SJSA1 (cell line): ENCODE measurements at regions not wholly inside any gene's neighbourhood (a gene's known extent, or its start where the extent isn't known, plus 50 kb on each side); places are given as distances from the start of the nearest gene placed in this dataset.

Experiments
- DNase-seq, 2 experiments: peaks; one replicate each; pipeline ENCODE4 v3.0.0-alpha.2; 2015 to 2020; ENCODE audit warnings: low spot score in 2 of 2, low read depth in 1 of 2
- H3K27ac ChIP-seq: fragments of 250-450 bp; sonication (Bioruptor Pico); 2 replicates; pipeline ENCODE4 v1.5.1; 2020; ENCODE audit warnings: mild to moderate bottlenecking, moderate library complexity
- H3K27me3 ChIP-seq: fragments of 250-450 bp; sonication (Bioruptor Pico); replicated peaks from 2 replicates; pipeline ENCODE4 v1.5.1; 2020; ENCODE audit warnings: mild to moderate bottlenecking, moderate library complexity
- H3K36me3 ChIP-seq: fragments of 250-450 bp; sonication (Bioruptor Pico); 2 replicates; pipeline ENCODE4 v1.5.1; 2020; ENCODE audit warnings: mild to moderate bottlenecking
- H3K4me1 ChIP-seq: fragments of 250-450 bp; sonication (Bioruptor Pico); replicated peaks from 2 replicates; pipeline ENCODE4 v1.6.1; 2021; ENCODE audit warnings: mild to moderate bottlenecking
- H3K4me3 ChIP-seq: fragments of 250-450 bp; sonication (Bioruptor Pico); 2 replicates; pipeline ENCODE4 v1.5.1; 2020; ENCODE audit warnings: mild to moderate bottlenecking
- H3K9me3 ChIP-seq: fragments of 250-450 bp; sonication (Bioruptor Pico); replicated peaks from 2 replicates; pipeline ENCODE4 v1.5.1; 2020; ENCODE audit warnings: mild to moderate bottlenecking

DNA sequence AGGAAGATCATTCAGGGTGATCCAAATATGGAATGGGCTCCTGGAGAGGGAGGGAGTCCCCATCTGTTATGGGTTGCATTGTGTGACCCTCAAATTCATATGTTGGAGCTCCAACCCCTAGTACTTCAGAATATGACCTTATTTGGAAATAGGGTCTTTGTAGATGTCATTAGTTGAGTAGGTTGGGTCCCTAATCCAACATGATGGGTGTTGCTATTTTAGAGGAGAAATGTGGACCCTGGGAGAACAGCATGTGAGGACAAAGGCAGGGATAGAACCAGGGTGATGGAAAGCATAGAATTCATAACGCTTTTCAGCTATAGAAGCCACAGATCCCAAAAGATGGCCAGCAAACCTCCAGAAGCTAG, 91.5 kb upstream of the SMNDC1 start:
- no peak for DNase-seq
- Histone ChIP-seq H3K4me3 (no peak overlapping the region), H3K4me1 (peaks cover 41% of the 10 kb centered on the region), H3K9me3 (no peaks in the 10 kb centered on the region), H3K27ac (peak overlapping the region; percentile 36), H3K36me3 (no peaks in the 10 kb centered on the region), H3K27me3 (no peaks in the 10 kb centered on the region)

DNA sequence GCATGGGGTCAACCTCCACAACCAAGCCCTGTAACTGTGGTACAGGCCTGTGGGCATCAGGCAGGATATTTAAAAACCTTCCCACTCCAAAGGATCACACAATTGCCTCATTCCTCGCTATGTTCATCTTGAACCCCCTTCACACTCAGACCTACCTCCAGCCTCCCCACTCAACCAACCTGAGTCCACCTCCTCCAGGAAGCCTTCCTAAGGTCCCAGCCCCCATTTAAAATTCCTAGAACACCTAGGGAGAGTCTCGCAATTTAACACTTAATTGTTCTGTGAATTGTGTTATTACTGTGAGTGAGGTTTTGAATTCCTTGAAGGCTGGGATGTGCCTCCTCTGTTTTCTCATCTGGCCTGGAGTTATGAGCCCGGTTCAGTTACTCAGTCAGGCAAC, 93.1 kb upstream of the SMNDC1 start:
- no peak for DNase-seq
- no peak overlapping the region for H3K4me3 ChIP-seq
- H3K27me3 ChIP-seq, result no peaks in the 10 kb centered on the region
- peaks cover 47% of the 10 kb centered on the region for H3K4me1 ChIP-seq
- H3K36me3 ChIP-seq, result no peaks in the 10 kb centered on the region
- H3K27ac ChIP-seq, result peak overlapping the region; percentile 50
- H3K9me3 ChIP-seq, result no peaks in the 10 kb centered on the region

DNA sequence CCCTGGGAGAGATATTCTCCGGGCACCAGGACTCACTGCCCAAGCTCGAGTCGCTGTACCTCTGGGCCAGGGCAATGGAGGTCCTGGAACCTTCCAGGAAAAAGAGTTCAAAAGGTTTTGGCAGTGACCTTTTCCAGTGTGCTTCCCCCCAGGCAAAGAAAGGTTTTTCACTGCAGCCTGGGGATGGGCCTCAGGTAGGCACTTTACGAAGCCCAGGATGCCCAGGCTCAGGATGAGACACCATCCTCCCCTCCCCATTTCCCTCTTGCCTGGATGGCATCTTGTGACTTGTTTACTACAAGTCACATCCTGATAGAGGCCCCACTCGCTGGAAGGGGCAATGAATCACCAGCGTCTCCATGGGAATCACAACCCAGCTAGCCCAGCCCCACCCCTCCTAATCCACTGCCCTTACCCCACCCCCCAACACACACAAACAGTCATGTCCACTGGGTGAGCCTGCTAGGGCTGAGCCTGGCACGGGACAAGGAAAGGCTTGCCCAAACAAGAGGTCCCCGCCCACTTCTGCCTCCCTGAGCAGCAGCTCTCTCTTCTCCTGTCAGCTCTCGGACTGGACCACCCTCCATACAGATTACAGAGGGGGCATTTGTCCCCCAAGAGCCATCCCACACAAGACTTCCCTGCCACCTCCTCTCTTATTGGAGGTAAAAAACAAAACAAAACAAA, 93.8 kb upstream of the SMNDC1 start:
- Histone ChIP-seq H3K4me1 (peaks cover 52% of the 10 kb centered on the region), H3K4me3 (no peak overlapping the region), H3K36me3 (no peaks in the 10 kb centered on the region), H3K27me3 (no peaks in the 10 kb centered on the region), H3K9me3 (no peaks in the 10 kb centered on the region), H3K27ac (peak overlapping the region; percentile 99)
- DNase-seq, result peak; percentile 88 to 99

DNA sequence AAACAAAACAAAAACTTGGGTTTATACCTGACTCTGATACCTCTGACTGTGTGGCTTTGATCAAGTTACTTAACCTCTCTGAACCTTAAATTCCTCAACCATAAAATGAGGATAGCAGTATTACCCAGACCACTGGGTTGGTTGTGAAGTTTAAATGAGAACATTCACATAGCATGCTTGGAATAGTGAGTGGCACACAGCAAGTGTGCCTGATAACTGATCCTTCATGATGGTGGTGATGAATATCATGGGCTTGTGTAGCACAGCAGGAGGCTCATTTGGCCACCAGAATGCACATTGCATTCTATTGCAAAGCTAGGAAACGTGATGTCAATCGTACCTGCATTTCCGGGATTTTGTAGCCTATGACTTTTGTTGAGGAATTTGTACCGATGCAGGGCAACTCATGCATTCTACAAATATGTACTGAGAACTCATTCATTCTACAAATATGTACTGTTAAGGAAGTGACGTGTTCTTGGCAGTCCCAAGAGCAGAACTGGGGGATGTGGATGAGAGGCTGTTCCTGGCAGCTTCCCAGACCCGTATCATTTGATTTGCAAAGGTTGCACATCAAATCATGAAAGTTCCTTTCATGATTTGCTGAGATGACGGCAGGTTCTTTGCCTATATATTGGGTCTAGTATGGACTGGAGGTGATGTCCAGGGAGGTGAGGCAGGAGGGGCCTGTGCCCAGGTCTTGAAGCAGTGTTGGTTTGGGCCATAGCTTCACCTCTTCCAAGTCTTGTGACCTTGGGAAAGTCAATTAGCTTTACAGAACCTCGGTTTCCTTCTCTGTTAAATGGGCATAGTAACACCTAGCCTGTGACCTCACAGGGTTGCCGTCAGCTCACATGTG, 94.6 kb upstream of the SMNDC1 start:
- Histone ChIP-seq H3K27me3 (no peaks in the 10 kb centered on the region), H3K9me3 (no peaks in the 10 kb centered on the region), H3K4me1 (peaks cover 52% of the 10 kb centered on the region), H3K4me3 (no peak overlapping the region), H3K27ac (peak overlapping the region; percentile 99), H3K36me3 (no peaks in the 10 kb centered on the region)
- peak; percentile 87 to 88 for DNase-seq

DNA sequence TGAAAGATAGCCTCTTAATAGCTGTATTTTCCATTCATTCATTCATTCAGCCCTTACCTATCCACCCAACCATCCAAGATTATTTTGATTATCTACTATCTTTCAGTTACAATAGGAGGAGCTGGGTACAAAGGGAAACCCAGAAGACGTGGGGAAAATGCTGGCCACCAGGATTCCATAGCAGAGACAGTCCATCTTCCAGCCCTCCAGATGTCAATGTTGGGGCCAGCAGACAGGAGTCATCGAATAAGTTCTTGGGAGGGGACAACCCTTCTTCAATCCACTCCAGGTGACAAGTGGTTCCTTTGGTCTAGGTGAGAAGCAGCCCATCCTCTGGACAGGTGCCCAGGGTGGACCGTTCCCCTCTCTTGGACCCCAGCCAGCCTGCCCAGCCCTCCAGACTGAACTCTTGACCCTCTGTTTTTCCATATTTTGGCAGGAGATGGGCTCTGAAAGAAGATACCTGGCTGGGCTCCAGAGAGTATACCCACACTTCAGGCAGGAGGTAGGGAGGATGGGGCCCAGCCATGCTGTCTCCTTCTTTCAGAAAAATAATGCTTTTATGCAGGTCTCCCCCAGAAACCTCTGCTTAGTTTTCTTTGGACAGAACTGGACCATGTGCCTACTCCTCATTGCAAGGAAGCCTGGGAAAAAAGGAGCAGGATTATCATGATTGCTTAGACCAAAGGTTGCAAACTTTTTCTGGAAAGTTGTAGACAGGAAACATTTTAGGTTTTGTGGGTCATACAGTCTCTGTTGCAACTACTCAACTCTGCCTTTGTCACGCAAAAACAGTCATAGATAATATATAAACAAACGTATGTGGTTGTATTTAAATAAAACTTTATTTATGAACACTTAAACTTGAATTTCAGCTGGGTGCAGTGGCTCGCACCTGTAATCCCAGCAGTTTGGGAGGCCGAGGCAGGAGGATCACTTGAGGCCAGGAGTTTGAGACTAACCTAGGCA, 95.5 kb upstream of the SMNDC1 start:
- no peak for DNase-seq
- Histone ChIP-seq H3K27me3 (no peaks in the 10 kb centered on the region), H3K9me3 (no peaks in the 10 kb centered on the region), H3K27ac (peak overlapping the region; percentile 99), H3K4me1 (peaks cover 51% of the 10 kb centered on the region), H3K4me3 (no peak overlapping the region), H3K36me3 (no peaks in the 10 kb centered on the region)

DNA sequence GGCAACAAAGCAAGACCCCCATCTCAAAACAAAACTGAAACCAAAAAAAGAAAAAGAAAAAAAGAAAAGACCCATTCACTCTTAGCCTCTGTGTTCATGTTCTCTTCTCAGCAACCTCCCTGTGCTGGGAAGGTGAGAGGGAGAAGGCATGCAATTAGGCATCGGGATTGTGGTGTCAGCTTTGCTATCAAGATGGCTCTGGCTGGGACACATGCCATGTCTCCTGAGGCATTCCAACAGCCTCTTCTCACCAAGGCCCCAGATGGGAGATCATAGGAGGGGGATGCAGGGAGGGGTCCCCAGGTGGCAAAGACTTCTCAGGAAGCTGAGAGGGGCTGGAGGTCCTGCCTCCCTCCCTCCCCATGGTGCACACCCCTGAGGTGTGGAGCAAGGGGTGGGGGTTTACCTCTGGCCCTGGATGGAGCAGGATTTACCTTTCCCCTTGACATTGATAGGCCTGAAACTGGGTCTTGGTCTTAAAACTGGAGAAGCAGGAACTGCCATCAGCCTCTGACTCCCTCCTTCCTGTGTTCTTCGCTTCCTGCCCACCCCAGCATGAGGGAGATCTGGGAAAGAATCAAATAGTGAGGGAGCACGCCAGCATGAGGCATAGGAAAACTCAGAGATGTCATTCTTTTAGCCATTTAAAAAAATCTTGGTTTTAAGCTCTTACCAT, 96.2 kb upstream of the DUSP5 start:
- Histone ChIP-seq H3K4me1 (peaks cover 39% of the 10 kb centered on the region), H3K27me3 (no peaks in the 10 kb centered on the region), H3K36me3 (no peaks in the 10 kb centered on the region), H3K9me3 (no peaks in the 10 kb centered on the region), H3K27ac (no peak overlapping the region), H3K4me3 (no peak overlapping the region)
- no peak for DNase-seq

DNA sequence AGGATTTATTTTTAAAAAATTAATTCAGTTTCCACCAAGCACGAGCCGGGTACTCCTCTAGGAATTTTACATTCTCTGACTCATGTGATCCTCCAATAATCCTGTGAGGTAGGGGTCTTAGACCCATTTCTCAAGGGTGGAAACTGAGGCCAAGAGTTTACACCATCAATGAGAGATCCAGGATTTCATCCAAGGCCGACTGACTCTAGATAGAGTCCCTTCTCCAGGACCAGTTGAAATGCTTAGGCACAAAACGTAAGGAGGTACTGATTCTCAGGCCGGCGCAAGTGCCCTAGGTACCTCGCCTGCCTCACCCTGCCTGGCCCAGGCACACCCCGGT, 95.7 kb upstream of the DUSP5 start:
- Histone ChIP-seq H3K4me3 (no peak overlapping the region), H3K27ac (no peak overlapping the region), H3K4me1 (peaks cover 40% of the 10 kb centered on the region), H3K9me3 (no peaks in the 10 kb centered on the region), H3K27me3 (no peaks in the 10 kb centered on the region), H3K36me3 (no peaks in the 10 kb centered on the region)
- no peak for DNase-seq

DNA sequence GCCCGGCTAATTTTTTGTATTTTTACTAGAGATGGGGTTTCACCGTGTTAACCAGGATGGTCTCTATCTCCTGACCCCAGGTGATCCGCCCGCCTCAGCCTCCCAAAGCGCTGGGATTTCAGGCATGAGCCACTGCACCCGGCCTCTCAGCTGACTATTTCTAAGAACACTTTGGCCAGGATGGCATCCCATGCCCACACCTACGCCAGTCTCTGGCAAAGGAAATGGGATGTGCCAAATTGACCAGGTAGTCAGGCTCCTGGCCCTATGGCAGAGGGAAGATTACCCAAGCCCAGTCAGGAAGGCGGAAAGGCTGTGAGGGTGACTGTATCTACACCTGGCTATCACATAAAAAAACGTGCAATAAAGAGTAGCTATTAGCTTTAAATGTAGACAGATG, 94.1 kb upstream of the DUSP5 start:
- H3K36me3 ChIP-seq, result no peaks in the 10 kb centered on the region
- H3K4me1 ChIP-seq, result peaks cover 46% of the 10 kb centered on the region
- H3K4me3 ChIP-seq, result no peak overlapping the region
- DNase-seq, result no peak
- no peak overlapping the region for H3K27ac ChIP-seq
- no peaks in the 10 kb centered on the region for H3K9me3 ChIP-seq
- H3K27me3 ChIP-seq, result no peaks in the 10 kb centered on the region

DNA sequence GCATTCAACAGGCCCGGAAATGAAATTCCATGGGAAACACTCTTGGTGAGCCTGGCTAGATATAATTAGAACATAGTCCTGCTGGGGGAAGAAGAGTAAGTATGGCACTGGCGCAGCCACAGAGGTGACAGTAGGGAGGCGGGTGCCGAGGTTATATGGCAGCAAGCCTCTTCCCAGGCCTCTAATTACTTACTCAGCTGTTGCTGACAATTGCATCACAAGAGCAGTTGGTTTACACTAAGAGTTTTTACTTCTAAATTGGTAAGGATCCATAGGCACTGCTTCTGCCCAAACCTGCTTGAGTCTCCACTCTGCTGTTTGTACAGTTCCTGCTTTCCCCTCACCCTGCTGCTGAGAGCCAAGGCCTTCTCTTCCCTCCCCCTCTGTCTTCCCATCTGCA, 93.3 kb upstream of the DUSP5 start:
- Histone ChIP-seq H3K4me3 (no peak overlapping the region), H3K27me3 (no peaks in the 10 kb centered on the region), H3K9me3 (no peaks in the 10 kb centered on the region), H3K27ac (no peak overlapping the region), H3K4me1 (peaks cover 47% of the 10 kb centered on the region), H3K36me3 (no peaks in the 10 kb centered on the region)
- no peak for DNase-seq

DNA sequence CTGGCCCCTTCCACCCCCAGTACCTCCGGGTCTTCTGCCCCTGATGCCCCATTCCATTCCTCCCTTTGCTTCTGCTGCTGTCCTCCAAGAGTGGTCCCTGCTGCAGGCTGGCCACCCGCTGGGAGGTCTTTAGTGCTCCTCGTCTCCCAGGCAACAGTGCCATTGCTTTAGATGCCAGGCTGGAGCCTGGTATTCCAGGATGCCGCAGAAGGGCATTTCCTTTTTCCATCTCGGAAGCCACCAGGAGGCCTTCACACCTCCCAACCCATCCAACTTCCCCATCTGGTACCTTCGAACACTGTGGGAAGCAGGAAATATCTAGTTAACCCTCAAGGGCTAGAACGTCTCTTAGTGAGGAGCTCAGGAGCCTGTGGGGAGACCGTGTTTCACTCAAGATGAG, 92.9 kb upstream of the DUSP5 start:
- Histone ChIP-seq H3K4me3 (no peak overlapping the region), H3K27ac (no peak overlapping the region), H3K36me3 (no peaks in the 10 kb centered on the region), H3K9me3 (no peaks in the 10 kb centered on the region), H3K27me3 (no peaks in the 10 kb centered on the region), H3K4me1 (peaks cover 47% of the 10 kb centered on the region)
- DNase-seq, result no peak

DNA sequence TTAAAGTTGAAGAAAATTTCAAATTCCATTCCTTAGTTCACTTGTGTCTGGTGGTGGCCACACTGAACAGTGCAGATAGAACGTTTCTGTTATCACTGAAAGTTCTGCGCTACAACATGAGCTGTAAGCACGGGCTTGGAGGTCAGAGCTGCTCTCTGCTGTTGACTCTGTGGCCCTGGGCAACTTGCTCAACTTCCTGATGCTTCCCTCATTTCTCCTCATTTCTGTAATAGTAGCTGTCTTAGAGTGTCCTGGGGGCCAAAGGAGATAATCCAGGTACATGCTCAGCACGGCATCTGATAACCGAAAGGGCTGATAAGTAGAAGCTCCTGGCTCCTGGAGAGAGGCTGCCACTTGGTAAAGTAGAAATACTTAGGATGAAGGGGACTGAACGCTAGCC, 92.3 kb upstream of the DUSP5 start:
- H3K4me3 ChIP-seq, result no peak overlapping the region
- no peaks in the 10 kb centered on the region for H3K36me3 ChIP-seq
- no peak for DNase-seq
- no peak overlapping the region for H3K27ac ChIP-seq
- no peaks in the 10 kb centered on the region for H3K9me3 ChIP-seq
- peaks cover 47% of the 10 kb centered on the region for H3K4me1 ChIP-seq
- no peaks in the 10 kb centered on the region for H3K27me3 ChIP-seq

DNA sequence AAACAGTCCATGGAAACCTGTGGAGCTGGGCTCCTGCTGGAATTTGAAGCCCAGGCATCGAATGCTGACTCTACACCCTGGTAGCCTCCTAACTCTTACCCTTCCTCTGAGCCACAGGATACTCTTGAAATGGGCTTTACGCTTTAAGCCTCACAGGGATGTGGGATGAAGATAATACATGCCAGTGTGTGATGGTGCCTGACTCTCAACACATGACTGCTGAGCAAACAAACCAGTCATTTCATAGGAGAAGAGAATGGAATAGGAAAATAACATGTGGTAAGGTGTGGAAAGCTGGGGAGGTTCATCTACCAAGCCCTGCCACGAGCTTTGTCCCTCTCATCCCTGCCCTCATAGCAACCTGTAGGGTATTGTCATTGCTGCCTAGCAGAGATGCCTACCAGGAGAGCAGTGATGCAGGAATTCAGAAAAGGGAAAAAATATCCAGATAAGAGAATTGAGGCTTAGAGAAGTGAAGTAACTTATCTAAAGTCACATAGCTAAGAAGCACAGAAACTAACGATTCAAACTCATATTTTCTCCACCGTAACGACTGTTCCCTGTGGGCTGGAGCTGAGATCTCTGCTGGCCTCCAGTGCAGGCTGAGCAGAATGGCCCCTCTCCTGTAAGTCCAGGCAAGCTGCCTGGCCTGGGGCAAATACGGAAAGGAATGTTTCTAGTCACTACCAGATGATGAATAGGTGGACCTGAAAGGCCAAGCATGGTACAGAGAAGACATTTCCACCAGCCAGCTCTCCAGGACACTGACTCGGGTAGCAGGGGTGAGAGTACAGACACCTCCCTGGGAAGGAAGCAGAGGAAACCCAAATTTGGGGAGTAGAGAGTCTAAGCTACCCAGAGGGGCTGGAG, 90.2 kb upstream of the DUSP5 start:
- Histone ChIP-seq H3K9me3 (no peaks in the 10 kb centered on the region), H3K4me1 (peaks cover 59% of the 10 kb centered on the region), H3K36me3 (no peaks in the 10 kb centered on the region), H3K27ac (peak overlapping the region; percentile 95), H3K27me3 (no peaks in the 10 kb centered on the region), H3K4me3 (no peak overlapping the region)
- DNase-seq, result no peak
